ENCODE measurements at regions not wholly inside any gene's neighbourhood (a gene's known extent, or its start where the extent isn't known, plus 50 kb on each side); places are given as distances from the start of the nearest gene placed in this dataset.

- Histone ChIP-seq H4K91ac (replicated peaks; ENCODE audit: insufficient read length, low read length) (no peak overlapping the region), H4K5ac (ENCODE audit: insufficient read length, low read depth, low read length) (no peak overlapping the region), H3K79me1 (ENCODE audit: low read depth, low read length) (no peaks in the 10 kb centered on the region; the same call in 1 of the 2 replicates), H3K56ac (replicated peaks; ENCODE audit: insufficient read length, low read depth, low read length) (no peak overlapping the region), H2BK20ac (ENCODE audit: low read length) (no peak overlapping the region), H2BK12ac (ENCODE audit: low read depth, low read length) (no peak overlapping the region), H2BK120ac (replicated peaks; ENCODE audit: low read depth, low read length) (no peak overlapping the region), H4K8ac (ENCODE audit: extremely low read depth, insufficient read depth, low read length) (no peak overlapping the region), H2BK15ac (ENCODE audit: low read length) (no peak overlapping the region), H3K9ac (replicated peaks in 1 of 4; ENCODE audit: extremely low read depth in 1 of 4, low read depth in 3 of 4, low read length in 3 of 4) (no peak overlapping the region), H2BK5ac (ENCODE audit: low read depth, low read length) (no peak overlapping the region), H3K4ac (replicated peaks; ENCODE audit: insufficient read length, low read depth, low read length) (no peak overlapping the region), H3K4me2 (ENCODE audit: insufficient read depth in 1 of 2, low read depth in 2 of 2, low read length in 2 of 2) (no peak overlapping the region), H3K18ac (ENCODE audit: extremely low read depth, low read length) (no peak overlapping the region), H2AK5ac (ENCODE audit: low read depth, low read length) (no peak overlapping the region), H3K27ac (ENCODE audit: low read depth, low read length) (no peak overlapping the region), H3K14ac (ENCODE audit: insufficient read length) (no peak overlapping the region), H3K36me3 (ENCODE audit: control insufficient read depth in 2 of 4, insufficient read depth in 4 of 4, low read length in 3 of 4) (no peaks in the 10 kb centered on the region), H3K27me3 (replicated peaks in 1 of 4; ENCODE audit: control insufficient read depth in 3 of 4, extremely low read depth in 1 of 4, insufficient read depth in 3 of 4, low read length in 3 of 4) (no peaks in the 10 kb centered on the region; a peak in 1 of 7 replicates), H3K9me3 (ENCODE audit: insufficient read depth in 2 of 2, low read depth in 1 of 2, low read length in 1 of 2) (no peaks in the 10 kb centered on the region), H3K4me3 (ENCODE audit: extremely low read depth in 1 of 4, insufficient read depth in 2 of 4, low read depth in 3 of 4, low read length in 4 of 4) (no peak overlapping the region), H3K79me2 (ENCODE audit: control insufficient read depth in 1 of 2, insufficient read depth in 2 of 2, low read length in 2 of 2) (no peaks in the 10 kb centered on the region), H3K4me1 (replicated peaks in 1 of 4; ENCODE audit: control insufficient read depth in 3 of 4, insufficient read depth in 4 of 4, low read length in 3 of 4) (no peaks in the 10 kb centered on the region; a peak in 1 of 7 replicates), H3K23me2 (ENCODE audit: low read depth, low read length) (no peaks in the 10 kb centered on the region), H3K23ac (ENCODE audit: insufficient read length) (no peak overlapping the region), H4K20me1 (replicated peaks in 1 of 2; ENCODE audit: control insufficient read depth in 1 of 2, insufficient read depth in 2 of 2, low read length in 2 of 2) (peaks cover 0 to 2% of the 10 kb centered on the region in 2 experiments), H2AFZ (ENCODE audit: low read length) (no peak overlapping the region)
- whole genome bisulfite sequencing, 2 experiments (ENCODE audit: extremely low coverage in 1 of 2, insufficient coverage in 1 of 2, insufficient read length in 1 of 2, insufficient replicate concordance in 2 of 2, low coverage in 1 of 2, low lambda C conversion rate in 2 of 2, missing lambda C conversion rate in 1 of 2), result 91% methylated on average over 15 of the region's 15 CpGs; no CpG with 5 or more reads in 1 of the 2 experiments
- no peak for FAIRE-seq
- POLR2A ChIA-PET (ENCODE audit: partially characterized antibody), result interaction anchor here (1.2 kb wide), 1 partner anchor 13 kb away, joined by 4 read pairs; no protein-coding TSS in a partner anchor
- CTCF ChIA-PET (ENCODE audit: partially characterized antibody), result interaction anchor here (1.4 to 2.9 kb wide), 2 partner anchors 9 to 644 kb away, joined by 4 to 8 read pairs; no protein-coding TSS in a partner anchor
- no peak for TF ChIP-seq FOSL1 (IDR thresholded peaks at IDR 0.05; ENCODE audit: insufficient read depth, low read depth, low read length)
- TF ChIP-seq YY1 (IDR thresholded peaks at IDR 0.05; ENCODE audit: low read depth, low read length), result no peak
- TF ChIP-seq TAF1 (IDR thresholded peaks at IDR 0.05; ENCODE audit: low read depth, low read length), result no peak
- no peak for TF ChIP-seq KDM5A (IDR thresholded peaks at IDR 0.05; ENCODE audit: low read length)
- TF ChIP-seq TAF7 (optimal IDR thresholded peaks at IDR 0.05; ENCODE audit: borderline replicate concordance, low read depth, low read length), result no peak
- TF ChIP-seq BACH1 (IDR thresholded peaks at IDR 0.05; ENCODE audit: low read length), result no peak
- TF ChIP-seq KDM4A (IDR thresholded peaks at IDR 0.05; ENCODE audit: low read depth, low read length, severe bottlenecking), result no peak
- no peak for DNase-seq (ENCODE audit: low read depth in 1 of 2, low spot score in 2 of 2)
Measured at GRCh38 chr9:126051446-126052130, 275.0 kb upstream of the MVB12B start.
